IgD-negative memory B cell (primary cell): ENCODE measurements at regions not wholly inside any gene's neighbourhood (a gene's known extent, or its start where the extent isn't known, plus 50 kb on each side); places are given as distances from the start of the nearest gene placed in this dataset.
"Not testable (repeated sequence)": the region's sequence is repeated elsewhere in the genome, so short reads cannot be mapped to it uniquely, and the experiment has no call there.

Source experiments
- H3K27ac Mint-ChIP-seq, 3 donors: one replicate each; pipeline ENCODE4 v1.8.0; 2020 to 2022; ENCODE audit warnings: mild to moderate bottlenecking in 3 of 3, mixed read lengths in 3 of 3, moderate library complexity in 1 of 3
- H3K27me3 Mint-ChIP-seq: one replicate; pipeline ENCODE4 v1.8.0; 2021; ENCODE audit warnings: mixed read lengths
- H3K36me3 Mint-ChIP-seq: one replicate; pipeline ENCODE4 v1.8.0; 2020; ENCODE audit warnings: mild to moderate bottlenecking, mixed read lengths
- H3K4me1 Mint-ChIP-seq, 3 donors: one replicate each; pipeline ENCODE4 v1.8.0; 2020 to 2022; ENCODE audit warnings: mixed read lengths in 3 of 3, mild to moderate bottlenecking in 1 of 3
- H3K4me3 Mint-ChIP-seq, 4 donors: one replicate each; pipeline ENCODE4 v1.8.0; 2020 to 2022; ENCODE audit warnings: mild to moderate bottlenecking in 4 of 4, mixed read lengths in 4 of 4, moderate library complexity in 3 of 4
- H3K9me3 Mint-ChIP-seq, 3 donors: one replicate each; pipeline ENCODE4 v1.8.0; 2020 to 2021; ENCODE audit warnings: mixed read lengths in 3 of 3, mild to moderate bottlenecking in 1 of 3

DNA sequence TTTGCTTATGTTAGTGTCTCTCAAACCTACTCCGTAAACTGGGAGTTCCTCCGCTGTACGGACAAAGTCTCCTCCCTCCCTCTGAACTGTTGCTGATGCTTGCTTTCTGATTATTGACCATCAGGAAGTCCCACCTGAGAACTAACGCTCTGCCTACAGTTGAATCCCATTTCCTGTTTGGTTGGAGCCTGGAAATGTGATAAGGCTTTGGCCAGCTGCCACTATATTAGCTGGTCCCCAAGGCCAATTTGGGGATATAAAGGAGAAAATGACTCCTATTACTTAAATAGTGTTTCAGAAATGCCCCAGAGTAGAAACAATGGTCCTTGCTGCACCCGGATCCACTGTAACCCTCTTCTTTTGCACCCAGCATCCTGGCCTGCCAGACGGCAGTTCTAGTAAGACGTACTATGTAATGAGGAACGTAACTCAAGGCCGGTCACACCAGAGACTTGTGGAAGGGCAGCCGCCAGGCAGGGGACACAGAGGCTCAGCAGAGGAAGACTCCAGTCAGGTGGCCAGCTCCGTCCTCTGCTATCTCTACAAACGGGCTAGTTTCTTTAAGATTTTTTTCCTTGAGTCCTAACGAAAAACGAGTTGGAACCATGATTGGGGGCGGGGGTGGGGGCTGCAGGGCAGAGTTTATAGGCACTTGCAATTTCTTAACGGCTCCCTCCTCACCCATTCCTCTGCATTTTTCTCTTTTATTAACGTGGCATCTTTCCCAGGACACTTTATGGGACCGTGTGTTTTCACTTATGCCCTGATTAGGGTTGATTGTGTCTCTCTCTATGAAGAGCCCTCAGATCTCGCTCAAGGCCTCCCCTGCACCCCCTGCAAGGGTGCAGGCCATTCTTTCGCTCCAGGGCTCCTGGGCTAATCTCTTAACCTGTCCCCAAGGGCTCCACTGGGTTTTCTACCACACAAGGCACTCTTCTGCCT lies 72.8 kb upstream of the CDON start:
- H3K9me3 Mint-ChIP-seq, result no peaks in the 10 kb centered on the region
- no peak overlapping the region for H3K4me3 Mint-ChIP-seq
- H3K36me3 Mint-ChIP-seq, result no peaks in the 10 kb centered on the region
- H3K27me3 Mint-ChIP-seq, result peaks cover 21% of the 10 kb centered on the region
- H3K4me1 Mint-ChIP-seq, result no peaks in the 10 kb centered on the region
- no peak overlapping the region for H3K27ac Mint-ChIP-seq

DNA sequence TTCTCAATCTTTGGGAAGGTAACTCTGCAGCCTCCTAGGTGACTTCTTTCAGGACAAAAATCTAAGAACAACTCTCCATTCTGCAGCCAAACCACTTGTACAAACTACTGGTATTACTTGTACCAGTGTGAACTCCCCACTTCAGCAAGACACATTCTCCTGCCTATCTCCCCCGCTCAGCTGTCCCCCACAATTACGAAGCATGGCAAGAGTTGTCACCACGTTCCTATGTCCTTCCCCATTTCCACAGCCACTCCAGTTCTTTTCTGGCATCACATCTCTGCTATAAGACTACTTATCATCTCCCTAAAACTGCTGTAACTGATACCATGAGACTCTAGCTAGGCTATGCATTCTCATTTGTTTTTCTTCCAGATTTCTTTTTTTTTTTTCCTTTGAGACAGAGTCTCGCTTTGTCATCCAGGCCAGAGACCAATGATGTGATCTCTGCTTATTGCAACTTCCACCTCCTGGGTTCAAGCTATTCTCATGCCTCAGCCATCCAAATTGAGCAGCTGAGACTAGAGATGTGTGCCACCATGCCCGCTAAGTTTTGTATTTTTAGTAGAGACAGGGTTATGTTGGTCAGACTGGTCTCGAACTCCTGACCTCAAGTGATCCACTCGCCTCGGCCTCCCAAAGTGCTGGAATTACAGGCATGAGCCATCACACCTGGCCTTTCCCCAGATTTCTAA lies 71.9 kb upstream of the CDON start:
- no peaks in the 10 kb centered on the region for H3K9me3 Mint-ChIP-seq
- H3K4me1 Mint-ChIP-seq, result no peaks in the 10 kb centered on the region
- no peak overlapping the region for H3K27ac Mint-ChIP-seq
- H3K4me3 Mint-ChIP-seq, result no peak overlapping the region
- peaks cover 17% of the 10 kb centered on the region for H3K27me3 Mint-ChIP-seq
- no peaks in the 10 kb centered on the region for H3K36me3 Mint-ChIP-seq

DNA sequence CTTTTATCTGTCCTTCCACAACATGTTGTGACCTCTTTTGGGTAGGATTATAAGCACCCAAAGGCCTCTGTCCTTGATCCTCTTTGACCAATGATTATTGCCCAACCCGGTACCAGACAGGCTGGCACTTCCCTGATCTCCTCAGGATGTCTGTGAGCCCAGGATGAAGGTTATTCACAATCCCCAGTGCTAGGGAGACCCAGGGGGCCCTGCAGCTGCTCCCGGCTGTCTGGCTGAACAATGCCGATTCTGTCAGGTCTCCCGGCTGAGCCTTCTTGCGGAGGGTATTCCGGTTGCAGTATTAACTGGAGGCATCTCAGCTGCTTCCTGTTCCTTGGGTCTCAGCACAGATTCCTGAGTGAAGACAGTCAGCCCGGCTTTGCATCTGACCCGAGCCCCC lies 71.2 kb upstream of the CDON start:
- H3K36me3 Mint-ChIP-seq, result no peaks in the 10 kb centered on the region
- no peaks in the 10 kb centered on the region for H3K9me3 Mint-ChIP-seq
- peaks cover 11% of the 10 kb centered on the region for H3K27me3 Mint-ChIP-seq
- H3K27ac Mint-ChIP-seq, result no peak overlapping the region
- no peaks in the 10 kb centered on the region for H3K4me1 Mint-ChIP-seq
- no peak overlapping the region for H3K4me3 Mint-ChIP-seq

DNA sequence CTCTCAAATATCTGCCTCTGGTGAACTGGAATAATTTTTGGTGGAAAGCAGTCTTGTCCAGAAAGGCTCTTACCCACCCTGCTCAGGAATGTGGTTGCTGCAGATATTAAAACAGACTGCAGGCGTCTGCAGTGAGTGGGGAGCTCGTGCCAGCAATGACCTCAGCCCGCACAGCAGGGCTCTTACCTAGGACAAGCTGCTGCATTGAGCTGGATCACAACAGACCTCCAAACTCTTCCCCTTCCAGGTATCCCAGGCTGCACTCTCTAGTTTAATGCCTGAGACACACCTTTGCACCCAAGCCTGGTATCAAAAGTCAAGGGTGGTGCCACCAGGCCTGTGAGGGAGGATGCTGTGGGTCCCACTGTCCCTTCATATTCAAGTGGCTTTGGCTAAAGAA lies 69.7 kb upstream of the CDON start:
- H3K4me1 Mint-ChIP-seq, result no peaks in the 10 kb centered on the region
- H3K27me3 Mint-ChIP-seq, result peaks cover 13% of the 10 kb centered on the region
- no peak overlapping the region for H3K27ac Mint-ChIP-seq
- no peak overlapping the region for H3K4me3 Mint-ChIP-seq
- no peaks in the 10 kb centered on the region for H3K9me3 Mint-ChIP-seq
- no peaks in the 10 kb centered on the region for H3K36me3 Mint-ChIP-seq

DNA sequence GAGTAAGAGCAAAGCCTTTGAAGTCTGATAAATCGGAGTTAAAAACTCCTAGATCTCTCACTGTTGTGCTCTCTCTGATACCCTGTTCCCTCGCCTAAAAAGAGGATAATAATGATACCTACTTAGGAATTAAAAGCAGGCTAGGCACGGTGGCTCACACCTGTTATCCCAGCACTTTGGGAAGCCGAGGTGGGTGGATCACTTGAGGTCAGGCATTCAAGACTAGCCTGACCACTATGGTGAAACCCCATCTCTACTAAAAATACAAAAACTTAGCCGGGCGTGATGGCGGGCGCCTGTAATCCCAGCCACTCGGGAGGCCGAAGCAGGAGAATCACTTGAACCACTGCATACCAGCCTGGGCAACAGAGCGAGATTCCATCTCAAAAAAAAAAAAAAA lies 68.1 kb upstream of the CDON start:
- H3K27me3 Mint-ChIP-seq, H3K9me3 Mint-ChIP-seq: not testable (repeated sequence)

DNA sequence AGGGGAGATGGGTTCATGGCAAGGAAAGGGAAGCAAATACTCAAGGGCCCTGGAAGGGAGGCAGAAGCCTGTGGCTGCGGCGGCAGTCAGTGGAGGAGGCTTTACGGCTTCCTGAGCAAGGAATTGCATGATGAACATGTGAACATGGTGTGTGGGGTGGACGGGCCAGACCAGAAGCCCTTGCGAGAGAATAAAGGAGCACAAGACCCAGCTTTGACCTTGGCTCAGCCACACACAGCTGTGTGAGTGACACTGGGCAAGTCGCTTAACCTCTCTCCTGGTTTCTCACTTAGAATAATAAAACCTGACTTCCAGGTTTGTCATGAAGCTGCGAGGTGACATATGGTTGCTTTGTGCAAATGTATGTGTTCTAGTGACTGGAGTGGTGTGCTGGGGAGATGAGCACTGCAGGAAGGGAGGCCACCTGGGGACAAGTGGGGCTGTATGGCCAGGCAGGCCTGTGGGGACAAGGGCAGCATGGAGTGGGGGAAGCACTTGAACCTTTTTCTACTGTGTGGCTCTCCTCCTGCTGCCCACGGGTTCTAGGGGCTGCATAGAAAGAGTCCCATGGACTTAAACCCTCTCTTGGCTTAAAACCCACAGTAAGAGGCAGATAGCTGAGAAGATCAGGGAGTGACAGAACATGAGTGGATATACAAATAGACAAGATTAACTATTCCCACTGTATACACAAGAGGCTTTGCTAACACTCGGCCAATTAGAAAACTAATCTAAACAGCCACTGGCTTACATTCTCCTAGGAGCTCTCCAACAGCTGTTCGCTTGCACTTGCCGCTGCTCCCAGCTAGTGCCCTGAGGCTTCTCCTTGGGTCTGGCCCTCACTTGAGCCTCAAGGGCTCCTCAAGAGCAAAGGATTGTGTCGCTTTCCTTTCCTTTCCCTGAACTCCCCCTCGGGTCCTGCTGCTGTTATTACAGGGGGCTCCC lies 67.3 kb upstream of the CDON start:
- Mint-ChIP-seq H3K4me1 (no peaks in the 10 kb centered on the region), H3K36me3 (no peaks in the 10 kb centered on the region), H3K9me3 (no peaks in the 10 kb centered on the region), H3K27ac (no peak overlapping the region), H3K4me3 (no peak overlapping the region), H3K27me3 (peaks cover 6% of the 10 kb centered on the region)

More for the DNA sequence above, 68.1 kb upstream of the CDON start:
- H3K27ac Mint-ChIP-seq, H3K36me3 Mint-ChIP-seq, H3K4me1 Mint-ChIP-seq, H3K4me3 Mint-ChIP-seq: not testable (repeated sequence)

DNA sequence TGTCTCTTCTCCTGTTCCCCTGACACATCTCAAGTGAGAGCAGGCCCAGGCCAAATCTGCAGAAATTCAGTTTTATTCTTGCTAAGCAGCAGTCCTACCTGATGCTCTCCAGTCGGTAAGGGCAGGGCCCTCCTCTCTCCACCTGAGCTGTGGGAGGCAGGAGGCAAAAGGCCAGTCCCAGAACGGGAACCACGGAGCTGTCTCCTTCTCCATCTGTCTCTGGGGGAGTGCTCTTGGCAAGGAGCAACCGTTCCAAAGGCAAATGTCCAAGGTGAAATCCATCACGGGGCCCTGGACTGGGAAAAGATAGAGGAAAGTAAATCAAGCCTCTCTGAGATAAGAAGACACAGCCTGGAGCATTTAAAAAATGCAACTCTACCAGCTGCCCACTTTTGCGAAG lies 65.2 kb upstream of the CDON start:
- Mint-ChIP-seq H3K36me3 (no peaks in the 10 kb centered on the region), H3K27me3 (peaks cover 3% of the 10 kb centered on the region), H3K27ac (no peak overlapping the region), H3K4me1 (no peaks in the 10 kb centered on the region), H3K4me3 (no peak overlapping the region), H3K9me3 (no peaks in the 10 kb centered on the region)

DNA sequence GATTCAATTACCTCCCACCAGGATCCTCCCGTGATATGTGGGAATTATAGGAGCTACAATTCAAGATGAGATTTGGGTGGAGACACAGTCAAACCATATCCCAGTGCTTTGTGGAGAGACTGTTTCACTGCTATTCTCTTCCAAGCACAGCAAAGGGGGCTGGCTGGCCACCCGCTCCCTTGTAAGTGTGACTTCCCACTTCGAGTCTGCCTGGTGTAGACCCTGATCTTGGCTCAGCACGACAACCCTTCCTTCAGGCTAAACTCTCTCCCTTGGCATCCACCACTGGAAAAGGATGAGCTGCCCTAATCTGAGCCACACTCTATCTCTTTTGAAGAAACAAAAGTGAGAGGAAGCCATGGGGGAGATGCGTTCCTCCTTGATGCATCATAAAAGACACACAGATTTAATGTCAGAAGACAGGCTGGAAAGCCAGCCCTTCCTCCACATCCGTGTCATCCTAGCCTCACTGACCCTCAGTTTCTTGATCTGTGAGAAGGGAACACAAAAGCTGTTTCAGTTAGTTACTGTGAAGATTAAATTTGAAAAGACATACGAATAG lies 64.7 kb upstream of the CDON start:
- Mint-ChIP-seq H3K27ac (no peak overlapping the region), H3K4me3 (no peak overlapping the region)

DNA sequence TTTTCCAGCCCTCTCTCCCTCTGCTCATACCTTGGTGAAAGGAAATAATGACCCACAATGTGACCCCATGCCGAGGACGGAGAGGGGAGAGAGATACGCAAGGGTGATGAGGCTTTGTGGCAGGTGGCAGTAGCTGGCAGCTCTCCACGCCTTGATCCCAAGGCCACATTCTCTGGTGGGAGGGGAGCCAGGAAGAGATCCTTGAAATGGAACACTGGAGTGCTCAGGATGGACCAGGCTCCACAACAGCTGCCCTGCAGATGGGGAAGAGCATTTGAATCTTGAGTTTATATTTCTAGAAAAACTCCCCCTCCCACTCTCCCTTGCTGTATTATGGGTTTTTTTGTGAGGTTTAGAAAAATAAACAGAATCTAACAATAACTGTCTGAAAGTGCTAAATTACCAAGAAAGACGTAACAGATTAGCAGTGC lies 61.6 kb upstream of the CDON start:
- no peak overlapping the region for H3K27ac Mint-ChIP-seq
- no peaks in the 10 kb centered on the region for H3K9me3 Mint-ChIP-seq
- no peaks in the 10 kb centered on the region for H3K36me3 Mint-ChIP-seq
- H3K4me1 Mint-ChIP-seq, result no peaks in the 10 kb centered on the region
- no peak overlapping the region for H3K4me3 Mint-ChIP-seq
- H3K27me3 Mint-ChIP-seq, result peaks cover 2% of the 10 kb centered on the region

More for the DNA sequence above, 64.7 kb upstream of the CDON start:
- H3K9me3 Mint-ChIP-seq, result no peaks in the 10 kb centered on the region
- H3K36me3 Mint-ChIP-seq, result no peaks in the 10 kb centered on the region
- H3K27me3 Mint-ChIP-seq, result peaks cover 3% of the 10 kb centered on the region
- no peaks in the 10 kb centered on the region for H3K4me1 Mint-ChIP-seq

DNA sequence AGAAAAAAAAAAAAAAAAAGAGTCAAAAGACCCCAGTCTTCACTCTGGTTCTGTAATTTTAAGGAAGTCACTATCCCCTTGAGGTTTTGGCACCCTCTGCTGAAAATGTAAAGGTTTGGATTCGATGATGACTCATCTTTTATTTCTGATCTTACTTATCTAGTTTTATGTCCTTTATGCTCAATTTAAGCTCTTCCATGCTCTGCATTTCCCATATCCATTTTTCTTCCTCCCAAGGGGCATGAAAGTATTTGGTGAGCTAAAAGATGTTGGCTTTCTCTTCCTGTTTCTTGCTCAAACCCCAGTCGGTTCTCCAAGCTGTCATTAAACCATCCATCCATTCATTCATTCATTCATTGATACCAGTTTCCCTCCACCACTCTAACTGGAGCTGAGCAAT lies 61.0 kb upstream of the CDON start:
- H3K27ac Mint-ChIP-seq, result no peak overlapping the region

DNA sequence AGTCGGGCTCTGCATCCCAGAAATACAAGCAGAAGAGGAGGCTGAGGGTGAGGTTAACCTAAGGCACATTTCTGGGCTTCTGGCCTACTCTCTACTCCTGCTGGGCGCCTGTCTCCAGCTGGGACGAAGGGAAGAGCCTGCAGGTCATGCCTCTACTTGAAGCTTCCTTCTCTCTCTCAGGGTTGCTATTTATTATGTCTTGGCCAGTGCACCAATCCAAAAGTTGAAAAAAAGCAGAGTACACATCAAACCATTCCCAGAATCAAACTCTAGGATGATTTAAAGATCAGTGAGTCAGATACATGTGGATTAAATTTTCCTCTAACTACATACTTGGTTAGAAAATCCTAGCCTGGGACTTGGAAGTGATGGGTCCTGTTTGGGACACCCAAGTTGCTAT lies 60.2 kb upstream of the CDON start:
- Mint-ChIP-seq H3K9me3 (no peaks in the 10 kb centered on the region), H3K4me1 (no peaks in the 10 kb centered on the region), H3K36me3 (no peaks in the 10 kb centered on the region), H3K4me3 (no peak overlapping the region), H3K27me3 (no peaks in the 10 kb centered on the region), H3K27ac (no peak overlapping the region)

More for the DNA sequence above, 61.0 kb upstream of the CDON start:
- no peaks in the 10 kb centered on the region for H3K36me3 Mint-ChIP-seq
- no peaks in the 10 kb centered on the region for H3K4me1 Mint-ChIP-seq
- H3K9me3 Mint-ChIP-seq, result no peaks in the 10 kb centered on the region
- H3K4me3 Mint-ChIP-seq, result no peak overlapping the region
- H3K27me3 Mint-ChIP-seq, result peaks cover under 1% of the 10 kb centered on the region

DNA sequence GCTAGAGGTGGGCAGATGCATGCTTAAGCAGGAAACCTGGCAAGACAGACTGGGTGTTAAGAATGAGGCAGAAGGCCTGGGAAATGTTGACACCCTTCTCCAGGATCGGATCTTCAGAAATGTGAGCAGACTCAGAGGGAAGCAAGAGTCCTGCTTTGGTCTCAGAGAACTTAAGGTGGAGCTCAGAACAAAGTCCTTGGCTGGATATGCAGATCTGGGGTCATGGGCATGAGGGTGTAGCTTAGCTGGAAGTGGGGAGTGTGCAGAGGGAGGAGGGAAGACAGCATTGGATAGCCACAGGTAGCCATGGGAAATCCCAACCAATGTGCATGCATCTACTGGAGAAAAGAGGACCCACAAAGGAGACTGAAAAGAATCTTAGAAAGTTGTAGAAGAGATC lies 58.6 kb upstream of the CDON start:
- Mint-ChIP-seq H3K36me3 (no peaks in the 10 kb centered on the region), H3K27me3 (no peaks in the 10 kb centered on the region), H3K27ac (no peak overlapping the region), H3K4me3 (no peak overlapping the region), H3K4me1 (no peaks in the 10 kb centered on the region), H3K9me3 (no peaks in the 10 kb centered on the region)

DNA sequence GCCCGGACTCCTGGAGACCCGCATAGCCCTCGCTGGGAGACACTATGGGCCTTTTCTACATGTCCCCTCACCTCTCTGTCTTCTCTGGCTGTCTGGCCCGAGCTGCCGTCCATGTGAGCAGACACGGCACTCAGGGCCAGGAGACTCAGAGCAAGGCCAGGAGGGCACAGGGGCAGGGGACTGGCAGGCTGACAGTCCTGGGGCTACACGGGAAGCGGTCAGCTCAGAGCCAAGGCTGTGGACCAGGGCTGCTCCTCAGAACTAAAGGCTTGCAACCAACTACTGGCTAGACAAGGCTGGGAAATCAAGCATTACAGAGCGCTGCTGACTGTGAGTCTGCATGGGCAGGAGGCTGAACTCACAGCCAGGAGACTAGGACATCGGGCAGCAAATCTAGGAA lies 56.1 kb upstream of the CDON start:
- peak overlapping the region in 1 of 3 donors; percentile 57 for H3K27ac Mint-ChIP-seq
- no peaks in the 10 kb centered on the region for H3K4me1 Mint-ChIP-seq
- no peaks in the 10 kb centered on the region for H3K27me3 Mint-ChIP-seq
- no peaks in the 10 kb centered on the region for H3K9me3 Mint-ChIP-seq
- H3K4me3 Mint-ChIP-seq, result no peak overlapping the region
- H3K36me3 Mint-ChIP-seq, result no peaks in the 10 kb centered on the region

DNA sequence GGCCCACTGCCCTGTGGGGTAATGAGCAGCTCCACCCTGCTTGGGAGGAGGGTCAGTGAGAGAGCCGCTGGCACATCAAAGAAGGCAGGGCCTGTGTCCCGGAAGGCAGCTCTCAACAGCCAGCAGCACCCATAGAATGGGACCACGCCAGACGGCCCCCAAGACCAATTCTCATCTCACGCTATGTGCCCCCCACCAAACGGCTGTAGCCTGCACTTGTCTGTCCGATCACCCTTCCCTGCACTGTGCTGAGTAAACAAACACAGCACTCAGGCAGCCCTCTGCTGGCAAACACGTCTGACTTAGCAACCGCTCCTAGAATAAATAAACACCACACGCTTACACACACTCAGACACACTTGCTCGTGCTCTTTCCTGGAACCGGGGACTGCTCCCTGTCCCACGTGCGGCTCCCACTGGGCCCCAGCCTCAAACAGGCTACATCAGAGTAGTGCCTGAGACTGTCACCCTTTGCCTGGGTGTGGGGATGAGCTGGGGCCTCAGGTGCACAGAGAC lies 53.2 kb upstream of the CDON start:
- Mint-ChIP-seq H3K27ac (no peak overlapping the region), H3K27me3 (peaks cover 3% of the 10 kb centered on the region), H3K4me3 (no peak overlapping the region), H3K36me3 (no peaks in the 10 kb centered on the region), H3K9me3 (no peaks in the 10 kb centered on the region), H3K4me1 (no peaks in the 10 kb centered on the region)
